AG08395 (cell line): ENCODE measurements at regions not wholly inside any gene's neighbourhood (a gene's known extent, or its start where the extent isn't known, plus 50 kb on each side); places are given as distances from the start of the nearest gene placed in this dataset.

Experiments
- DNase-seq: peaks from one replicate; pipeline ENCODE4 v3.0.0; 2012; ENCODE audit warnings: mixed read lengths, low spot score

DNA sequence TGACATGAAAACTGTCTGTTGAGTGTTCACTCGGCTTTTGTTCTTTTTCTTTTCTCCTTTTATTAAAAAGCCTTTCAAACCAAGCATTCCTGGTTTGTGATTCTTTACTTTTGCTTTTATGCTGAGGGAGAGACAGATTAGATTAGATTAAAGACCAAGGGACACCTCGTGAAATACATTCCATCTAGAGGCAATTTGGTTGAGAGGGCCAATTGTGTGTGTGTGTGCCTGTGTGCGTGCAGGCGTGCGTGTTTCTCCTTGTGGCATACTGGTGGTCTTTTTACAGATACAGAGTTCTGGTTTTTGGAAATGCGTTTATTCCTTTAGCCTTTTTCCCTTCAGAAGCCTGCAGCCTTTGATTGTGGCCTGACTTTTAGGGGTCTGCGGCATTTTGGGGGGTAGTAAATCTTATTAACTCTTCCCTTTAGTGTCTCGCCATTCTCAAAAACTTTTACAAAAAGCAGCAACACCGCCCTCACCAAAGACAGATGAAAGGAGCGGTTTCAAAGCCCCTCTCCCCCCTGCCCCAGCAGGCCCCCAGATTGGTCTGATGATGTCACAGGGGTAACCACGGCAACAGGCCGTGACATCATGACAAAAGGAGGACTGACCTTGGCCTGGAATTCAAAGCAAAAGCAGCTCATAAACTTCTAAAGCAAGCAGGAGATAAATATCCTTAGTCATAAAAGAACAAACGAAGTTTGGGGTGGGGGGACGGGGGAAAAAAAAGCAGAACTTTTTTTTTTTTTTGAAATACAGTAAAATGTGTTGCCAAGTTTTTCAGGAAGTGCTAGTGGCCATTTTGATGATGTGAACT is 84.1 kb upstream of the TBX3 start:
- DNase-seq, result no peak

DNA sequence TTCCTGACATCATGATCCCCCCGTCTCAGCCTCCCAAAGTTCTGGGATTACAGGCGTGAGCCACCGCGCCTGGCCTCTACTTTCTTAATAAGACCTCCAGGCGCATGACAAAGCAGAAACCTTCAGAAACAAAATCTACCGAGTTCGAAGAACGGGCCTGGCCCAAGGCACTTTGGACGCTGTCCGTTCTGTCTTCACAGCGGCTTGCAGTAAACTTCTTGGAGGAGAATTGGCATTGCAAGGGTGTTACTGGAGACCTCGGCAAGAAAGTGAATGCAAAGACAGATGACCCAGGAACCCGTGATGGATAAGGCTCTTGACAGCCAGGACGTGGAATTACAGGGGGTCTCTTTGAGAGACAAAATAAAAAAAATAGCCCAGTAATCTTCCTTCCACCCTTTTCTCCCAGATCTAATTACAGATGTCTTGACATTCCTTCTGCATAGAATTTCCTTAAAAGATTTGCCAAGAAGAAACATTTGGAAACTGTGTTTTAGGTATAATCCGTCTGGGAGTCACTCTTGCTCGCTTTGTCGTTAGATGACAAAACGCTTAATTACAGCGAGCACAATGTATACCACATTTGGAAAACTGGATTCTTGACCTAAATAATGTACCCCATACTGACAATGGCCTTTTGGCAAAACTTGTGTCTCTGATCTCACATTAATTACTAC is 83.2 kb upstream of the TBX3 start:
- no peak for DNase-seq

DNA sequence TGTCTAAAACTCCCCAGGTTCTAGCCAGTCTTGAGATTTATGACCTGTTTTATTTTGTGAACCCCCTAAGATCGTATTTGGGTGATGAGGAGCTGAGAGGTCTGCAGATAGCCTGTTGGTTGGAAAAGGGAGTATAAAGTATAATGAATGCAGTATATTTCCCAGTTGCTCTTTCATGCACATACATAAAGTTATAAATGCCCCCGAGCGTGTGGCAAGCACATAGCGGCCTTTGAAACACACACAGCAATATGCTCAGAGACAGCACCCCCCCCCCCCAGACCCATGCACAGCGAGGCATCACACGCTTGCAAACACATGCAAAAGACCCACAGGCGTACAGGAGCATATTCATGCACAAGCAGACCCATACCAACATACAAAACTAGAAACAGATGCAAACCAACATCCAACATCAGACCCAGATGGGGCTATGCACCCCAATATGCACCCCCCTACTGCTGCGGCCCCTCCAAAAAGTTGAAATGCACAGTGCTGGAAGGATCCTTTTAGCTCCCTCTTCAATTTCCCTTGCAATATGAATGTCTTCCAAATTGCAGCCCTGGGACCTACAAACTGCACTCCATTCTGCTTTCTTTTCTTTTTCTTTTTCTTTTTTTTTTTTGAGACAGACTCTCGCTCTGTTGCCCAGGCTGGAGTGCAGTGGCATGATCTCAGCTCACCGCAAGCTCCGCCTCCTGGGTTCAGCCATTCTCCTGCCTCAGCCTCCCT is 82.2 kb upstream of the TBX3 start:
- DNase-seq, result no peak

DNA sequence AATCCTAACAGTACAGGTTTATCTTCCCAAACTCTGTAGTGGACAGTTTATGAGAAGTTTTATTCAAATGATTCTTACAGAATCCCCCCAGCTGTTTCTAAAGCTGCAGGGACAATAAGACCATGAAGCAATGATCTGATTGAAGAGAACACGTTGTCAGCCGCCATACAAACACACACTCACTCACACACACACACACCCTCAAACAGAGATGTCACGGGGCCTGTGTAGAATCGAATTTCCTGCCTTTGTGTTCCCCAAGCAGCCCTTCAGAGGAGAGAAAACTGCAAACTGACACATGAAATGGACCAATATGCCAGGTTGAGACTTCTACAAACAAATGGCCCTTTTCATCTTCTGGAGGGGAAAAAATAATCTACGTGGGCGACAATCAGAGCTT is 80.5 kb upstream of the TBX3 start:
- no peak for DNase-seq

DNA sequence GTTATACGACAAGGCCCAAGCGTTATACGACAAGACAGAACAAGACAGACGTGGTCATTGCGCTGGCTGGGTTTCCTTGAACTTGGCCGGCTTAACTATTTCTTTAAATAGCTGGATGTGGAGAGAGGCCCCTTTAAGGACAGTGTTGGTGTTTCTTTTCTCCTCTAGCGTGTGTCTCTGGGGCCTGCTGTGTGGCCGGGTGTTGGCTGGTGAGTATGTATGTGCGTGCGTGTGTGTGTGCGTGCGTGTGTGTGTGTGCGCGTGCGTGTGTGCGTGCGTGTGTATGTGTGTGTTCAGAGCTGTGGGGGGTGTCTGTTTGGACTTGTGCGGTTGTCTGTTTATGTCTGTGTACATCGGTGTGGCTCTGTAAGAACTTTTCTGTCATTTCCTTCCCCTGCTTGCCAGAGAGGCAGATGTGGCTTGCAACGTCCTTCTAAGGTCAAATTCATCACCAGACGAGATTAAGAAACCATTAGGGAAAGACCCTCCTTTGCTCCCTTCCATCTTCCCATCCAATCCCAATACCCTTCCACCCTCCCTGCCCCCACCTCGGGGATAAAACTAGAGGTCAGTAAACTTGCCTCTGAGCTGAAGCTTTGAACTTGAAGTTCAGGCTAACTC is 78.6 kb upstream of the TBX3 start:
- DNase-seq, result peak; percentile 59

DNA sequence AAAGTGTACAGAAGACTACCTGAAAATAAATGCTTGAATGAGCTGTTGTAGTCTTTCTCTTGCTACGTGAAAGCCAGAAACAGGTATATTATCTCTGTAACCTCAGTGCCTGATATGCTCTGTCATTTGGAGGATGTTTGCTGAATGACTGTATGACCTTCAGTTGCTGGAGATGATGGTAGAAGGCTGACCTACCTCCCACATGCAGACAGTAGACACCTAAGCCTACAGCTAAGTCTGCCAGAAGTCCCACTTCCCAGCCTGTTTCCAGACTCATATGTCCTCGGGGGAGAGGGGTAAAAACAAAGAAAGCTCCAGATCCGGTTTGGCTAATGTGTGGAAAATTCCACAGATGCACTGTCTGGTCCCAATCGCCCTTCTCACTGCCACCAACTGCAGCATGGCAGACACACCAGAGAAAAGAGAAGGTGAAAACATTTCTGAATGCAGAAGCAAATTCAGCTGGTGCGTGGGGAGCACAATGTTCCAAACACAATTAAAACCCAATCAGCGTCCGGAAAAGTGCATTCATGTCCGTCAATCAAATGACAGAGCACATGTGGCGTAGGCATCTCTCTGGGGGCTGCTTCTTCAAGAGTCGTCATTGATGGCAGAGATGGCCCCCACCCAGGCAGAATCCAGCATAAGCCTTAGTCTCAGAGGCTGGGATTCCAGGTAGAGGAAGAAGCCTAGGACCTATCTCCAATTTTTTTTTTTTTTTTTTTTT is 76.3 kb upstream of the TBX3 start:
- DNase-seq, result no peak

DNA sequence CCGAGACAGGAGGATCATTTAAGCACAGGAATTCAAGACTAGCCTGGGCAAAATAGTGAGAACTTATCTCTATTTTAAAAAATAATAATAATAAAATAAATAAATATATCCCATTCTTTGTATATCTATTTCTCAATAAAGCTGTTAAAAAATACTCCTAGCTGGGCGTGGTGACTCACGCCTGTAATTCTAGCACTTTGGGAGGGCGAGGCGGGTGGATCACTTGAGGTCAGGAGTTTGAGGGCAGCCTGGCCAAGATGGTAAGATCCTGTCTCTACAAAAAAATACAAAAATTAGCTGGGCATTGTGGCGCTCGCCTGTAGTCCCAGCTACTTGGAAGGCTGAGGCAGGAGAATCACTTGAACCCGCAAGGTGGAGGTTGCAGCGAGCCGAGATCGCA is 75.7 kb upstream of the TBX3 start:
- no peak for DNase-seq

DNA sequence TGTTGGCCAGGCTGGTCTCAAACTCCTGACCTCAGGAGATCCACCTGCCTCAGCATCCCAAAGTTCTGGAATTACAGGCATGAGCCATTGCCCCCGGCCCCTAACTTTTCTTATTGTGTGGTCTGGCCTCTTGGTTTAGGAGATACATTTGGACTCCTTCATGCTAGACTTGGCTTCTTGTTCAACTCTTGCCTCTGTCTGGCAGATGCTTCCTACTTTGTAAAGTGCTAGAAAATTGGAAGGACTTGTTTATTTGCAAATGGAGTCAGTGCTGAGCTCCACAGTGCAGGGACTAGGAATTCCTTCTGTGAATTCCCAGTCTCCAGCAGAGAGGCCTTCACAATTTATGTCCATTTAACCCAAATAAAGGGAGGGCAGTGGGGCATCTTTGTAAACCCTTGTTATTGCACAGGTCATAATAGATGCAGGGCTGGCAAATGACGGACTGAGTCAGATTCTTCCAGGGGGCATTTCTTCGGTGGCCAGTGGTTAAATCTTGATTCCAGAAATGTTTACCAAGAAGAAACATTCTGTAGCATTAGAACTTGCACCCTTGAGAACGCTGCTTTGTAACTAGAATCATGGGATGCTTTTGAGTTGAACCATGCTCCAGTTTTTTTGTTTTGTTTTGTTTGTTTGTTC is 73.8 kb upstream of the TBX3 start:
- no peak for DNase-seq

DNA sequence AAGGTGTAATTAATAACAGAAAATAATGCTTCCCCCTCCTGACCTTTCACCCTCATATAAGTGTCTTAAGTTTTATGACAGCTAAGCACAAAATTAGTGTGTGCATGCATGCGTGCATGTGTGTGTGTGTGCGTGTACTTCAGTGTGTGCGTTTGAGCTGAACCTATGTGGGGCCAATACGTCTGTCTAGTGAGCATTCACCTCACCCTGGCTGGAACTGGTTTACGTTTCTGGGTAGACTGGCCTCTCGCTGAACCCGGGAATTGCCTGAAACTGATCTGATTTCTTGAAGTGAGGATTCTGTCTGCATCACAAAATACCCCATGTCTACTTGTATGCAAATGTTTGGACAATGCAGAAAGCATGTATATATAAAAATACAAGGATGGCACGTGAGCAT is 68.2 kb upstream of the TBX3 start:
- DNase-seq, result no peak

DNA sequence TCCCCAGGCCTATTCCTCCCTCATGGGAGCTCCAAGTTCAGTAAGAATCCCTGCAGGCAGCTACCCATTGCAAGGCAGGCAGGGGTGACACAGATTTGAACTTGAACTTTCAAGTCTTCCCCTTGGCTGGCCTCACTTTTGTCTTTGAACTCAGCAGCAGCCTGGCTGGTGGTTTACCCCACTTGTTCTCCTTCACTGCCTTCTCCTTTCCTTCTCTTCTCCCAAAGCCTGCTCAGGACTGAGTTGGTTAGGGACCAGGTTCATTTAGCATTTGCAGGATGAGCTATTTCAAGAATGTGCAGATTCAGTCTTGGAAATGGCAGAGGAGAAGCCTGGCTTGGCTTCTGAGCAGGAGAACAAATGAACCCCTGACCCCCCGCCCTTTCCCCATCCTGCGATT is 67.7 kb upstream of the TBX3 start:
- no peak for DNase-seq

DNA sequence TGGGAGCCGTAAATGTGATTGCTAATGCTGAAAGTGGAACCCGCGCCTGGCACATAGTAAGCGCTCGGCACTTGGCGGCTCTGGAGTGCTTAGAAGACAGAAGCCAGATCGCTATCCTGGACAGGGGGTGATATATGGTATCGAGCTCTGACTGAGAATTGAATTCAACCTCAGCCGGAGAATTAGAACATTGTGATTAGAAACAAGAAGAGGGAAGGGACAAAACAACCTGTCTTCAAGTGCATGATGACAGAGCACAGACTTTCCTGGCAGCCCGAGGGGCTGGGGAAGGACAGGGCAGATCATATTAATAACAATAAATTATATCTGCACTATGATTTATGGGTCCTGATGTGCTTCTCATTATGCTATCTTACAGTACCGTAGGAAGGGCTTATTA is 66.9 kb upstream of the TBX3 start:
- DNase-seq, result no peak

DNA sequence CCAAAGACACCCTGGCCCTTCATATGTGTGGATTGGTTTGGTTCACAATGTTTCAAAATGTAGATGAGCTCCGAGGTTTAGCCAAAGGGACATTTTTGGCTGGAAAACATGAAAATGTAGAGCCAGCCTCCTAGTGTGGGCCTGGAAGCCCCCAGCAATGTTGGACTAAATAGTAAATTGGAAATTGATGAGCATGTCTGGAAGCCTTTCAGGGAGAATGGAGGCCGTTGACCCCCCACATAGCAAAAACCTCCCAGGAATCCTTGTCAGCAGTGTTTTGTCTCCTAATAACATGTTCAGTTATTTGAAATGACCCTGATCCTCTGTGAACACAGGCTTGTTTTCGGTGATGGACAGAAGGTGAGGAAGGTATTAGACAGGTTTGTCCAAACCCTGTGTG is 65.1 kb upstream of the TBX3 start:
- no peak for DNase-seq

DNA sequence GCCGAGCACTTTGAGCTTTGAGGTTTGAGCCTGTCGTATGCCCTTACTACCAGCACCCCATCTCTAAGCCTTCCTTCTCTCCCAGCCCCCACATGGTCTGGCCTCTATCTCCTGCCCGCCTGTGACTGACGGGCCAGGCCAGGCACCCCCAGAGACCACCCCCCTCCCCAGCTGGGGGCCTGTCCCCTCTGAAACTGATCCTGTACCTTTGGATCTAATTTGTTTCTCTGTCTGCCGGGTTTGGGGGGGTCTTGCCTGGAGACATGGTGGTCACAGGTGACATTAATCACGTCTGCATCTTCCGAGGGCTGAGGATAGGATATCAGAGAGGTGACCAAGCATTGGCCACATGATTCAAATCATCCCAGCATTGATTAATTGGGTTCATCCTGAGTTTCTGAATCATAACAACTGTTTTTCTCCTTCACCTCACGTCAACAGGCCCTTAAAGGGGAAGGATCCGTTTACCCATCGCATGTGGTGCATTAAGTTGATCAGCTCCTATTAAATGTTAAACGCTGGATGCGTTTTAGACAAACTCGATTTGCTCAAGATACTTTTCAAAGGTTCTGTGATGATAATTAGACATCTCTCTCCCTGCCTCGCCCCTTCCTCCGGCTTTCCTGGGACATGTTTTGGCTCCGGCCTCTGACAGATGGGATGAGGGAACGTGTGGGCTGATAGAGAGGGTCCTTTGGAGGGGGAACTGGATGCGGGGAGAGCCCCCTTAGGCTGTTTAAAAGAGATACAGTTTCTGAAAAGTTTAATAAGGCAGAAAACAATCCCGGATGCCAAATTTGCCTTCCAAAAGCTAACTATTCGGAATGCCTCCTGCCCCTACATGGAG is 63.3 kb upstream of the TBX3 start:
- peak; percentile 61 for DNase-seq

DNA sequence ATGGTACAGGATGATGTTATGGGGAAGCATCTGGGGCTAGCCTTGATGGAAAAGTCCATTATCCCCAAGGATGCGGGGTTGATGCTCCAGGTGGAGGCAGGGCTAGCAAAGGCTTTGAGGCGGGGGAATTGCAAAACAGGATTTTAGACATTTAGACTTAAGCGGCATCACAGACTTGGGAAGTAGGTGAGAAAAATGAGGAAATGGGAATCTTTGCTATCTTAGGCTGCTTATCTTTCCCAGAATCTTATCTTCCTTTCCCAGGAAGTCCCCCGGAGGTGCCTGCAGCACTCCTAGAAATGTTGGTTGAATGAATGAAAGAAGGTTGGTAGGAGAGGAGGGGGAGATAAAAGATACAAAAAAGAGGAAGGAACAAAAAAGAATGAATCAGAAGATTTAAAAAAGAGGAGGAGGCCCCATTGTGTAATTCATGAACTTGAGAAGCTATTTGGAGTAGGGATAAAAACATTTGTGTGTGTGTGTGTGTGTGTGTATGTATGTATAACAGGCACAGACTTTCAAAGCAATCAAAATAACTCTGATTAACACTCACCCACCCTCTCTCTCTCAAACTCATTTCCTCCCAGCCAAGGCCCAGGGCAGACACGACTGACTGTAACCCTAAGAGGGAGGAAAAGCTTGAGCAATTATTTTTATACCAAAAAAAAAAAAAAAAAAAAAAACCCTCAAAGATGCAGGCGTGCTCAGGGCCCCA is 62.5 kb upstream of the TBX3 start:
- peak; percentile 59 for DNase-seq

DNA sequence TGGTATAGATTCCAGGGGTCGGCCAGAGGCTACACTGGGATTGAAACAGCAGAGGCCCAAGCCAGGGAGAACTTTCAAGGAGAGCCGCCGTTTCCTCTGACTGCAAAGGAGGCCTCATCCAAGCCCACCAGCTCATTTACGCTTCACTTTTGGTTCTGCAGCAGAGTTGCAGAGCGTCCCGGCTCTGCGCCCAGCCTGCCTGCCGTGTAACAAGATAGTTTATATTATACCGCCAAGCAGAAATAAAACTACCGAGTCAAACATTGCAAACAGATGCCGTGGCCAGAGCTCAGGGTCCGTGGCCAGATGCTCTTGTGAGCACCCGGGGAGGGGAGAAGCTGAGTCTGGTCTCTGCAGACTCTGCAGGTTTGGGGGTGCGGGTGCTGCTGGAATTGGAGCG is 60.7 kb upstream of the TBX3 start:
- peak; percentile 64 for DNase-seq

DNA sequence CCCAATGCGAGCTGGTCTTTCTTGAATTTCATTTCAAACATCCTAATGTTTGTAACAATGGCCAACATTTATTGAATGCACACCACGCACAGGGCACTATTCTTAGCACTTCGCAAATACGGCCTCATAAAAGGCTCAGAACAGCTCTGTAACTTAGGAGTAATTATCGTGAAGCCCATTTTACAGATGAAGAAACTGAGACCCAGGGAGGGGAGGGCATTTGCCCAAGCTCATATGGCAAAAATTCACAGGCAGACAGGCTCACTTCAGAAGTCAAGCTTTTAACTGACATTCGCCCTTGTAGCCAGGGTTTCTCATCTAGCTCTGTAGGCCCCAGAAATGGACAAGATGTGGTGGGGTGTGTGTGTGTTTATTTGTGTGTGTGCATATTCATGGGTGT is 60.3 kb upstream of the TBX3 start:
- no peak for DNase-seq

DNA sequence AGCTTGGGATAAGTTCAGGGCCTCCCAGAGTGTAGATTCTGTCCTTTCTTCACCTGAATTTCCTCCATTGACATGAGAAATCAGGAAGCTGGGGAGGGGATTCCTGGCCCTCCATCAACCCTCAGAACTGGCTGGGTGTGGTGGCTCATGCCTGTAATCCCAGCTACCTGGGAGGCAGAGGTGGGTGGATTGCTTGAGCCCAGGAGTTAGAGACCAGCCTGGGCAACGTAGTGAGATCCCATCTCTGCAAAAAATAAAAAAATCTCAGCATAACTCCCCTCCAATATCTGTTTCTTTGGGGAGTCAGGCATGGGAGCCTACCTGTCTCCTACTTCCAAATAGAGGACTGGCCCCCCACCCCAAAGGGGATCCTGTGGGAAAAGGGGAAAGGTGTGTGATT is 59.8 kb upstream of the TBX3 start:
- no peak for DNase-seq

DNA sequence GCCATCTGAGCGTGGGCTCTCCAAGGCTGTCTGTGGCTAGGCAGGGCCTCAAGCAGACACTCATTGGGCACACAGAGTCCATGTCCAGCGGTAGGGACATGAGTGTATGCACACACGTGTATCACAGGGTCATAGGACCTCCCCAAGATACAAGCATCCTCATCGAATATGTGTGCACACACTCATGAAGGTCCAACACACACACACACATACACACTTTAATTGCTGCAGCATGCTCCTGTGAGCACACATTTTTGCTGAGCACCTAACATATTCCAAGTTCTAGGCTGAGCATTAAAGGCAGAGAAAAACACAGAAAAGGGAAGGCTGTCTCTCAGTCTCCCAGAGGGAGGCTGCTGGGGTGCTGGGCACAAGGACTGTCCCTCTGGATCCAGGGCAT is 59.3 kb upstream of the TBX3 start:
- DNase-seq, result no peak

DNA sequence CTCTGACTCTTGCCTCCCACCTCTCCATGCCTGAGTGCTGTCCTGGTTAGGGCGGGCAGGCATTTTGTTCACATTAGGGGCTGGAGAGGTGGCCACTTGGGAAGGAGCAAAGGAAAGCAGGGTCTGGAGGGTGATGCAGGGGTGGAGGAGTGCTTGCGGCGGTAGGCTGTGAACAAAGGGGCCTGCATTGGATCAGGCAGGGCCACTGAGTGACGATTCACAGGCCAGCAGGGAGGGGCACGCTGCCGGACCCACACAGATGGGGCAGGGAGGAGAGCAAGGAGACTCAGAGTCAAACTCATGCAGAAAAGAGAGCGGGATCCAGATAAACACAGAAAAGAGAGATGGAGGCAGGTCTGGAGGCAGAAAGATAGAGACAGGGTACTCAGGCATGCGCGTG is 58.4 kb upstream of the TBX3 start:
- no peak for DNase-seq

DNA sequence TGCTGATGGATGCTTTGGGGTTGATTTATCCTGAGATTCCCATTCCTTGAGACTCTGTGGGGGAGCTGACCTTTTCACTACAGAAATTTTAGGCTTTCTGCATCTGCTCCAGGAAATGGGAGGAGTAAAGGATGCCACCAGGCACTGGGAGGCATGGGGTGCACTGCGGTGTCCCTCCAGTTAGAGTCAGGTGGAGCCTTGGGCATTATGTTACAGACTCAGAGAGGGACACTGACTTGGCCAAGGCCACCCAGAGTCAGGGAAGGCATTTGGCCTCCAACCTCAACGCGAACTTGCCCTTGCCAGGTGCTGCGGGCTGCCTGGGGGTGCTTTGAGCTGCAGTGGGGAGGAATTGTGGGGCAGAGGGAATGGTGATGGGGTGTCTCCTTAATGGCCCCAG is 58.0 kb upstream of the TBX3 start:
- DNase-seq, result no peak
